ENCODE measurements at regions not wholly inside any gene's neighbourhood (a gene's known extent, or its start where the extent isn't known, plus 50 kb on each side); places are given as distances from the start of the nearest gene placed in this dataset.

GRCh38 chr12:124514145-124514995 is 53.0 kb downstream of the NCOR2 start:
- TF ChIP-seq, protein P1, sequence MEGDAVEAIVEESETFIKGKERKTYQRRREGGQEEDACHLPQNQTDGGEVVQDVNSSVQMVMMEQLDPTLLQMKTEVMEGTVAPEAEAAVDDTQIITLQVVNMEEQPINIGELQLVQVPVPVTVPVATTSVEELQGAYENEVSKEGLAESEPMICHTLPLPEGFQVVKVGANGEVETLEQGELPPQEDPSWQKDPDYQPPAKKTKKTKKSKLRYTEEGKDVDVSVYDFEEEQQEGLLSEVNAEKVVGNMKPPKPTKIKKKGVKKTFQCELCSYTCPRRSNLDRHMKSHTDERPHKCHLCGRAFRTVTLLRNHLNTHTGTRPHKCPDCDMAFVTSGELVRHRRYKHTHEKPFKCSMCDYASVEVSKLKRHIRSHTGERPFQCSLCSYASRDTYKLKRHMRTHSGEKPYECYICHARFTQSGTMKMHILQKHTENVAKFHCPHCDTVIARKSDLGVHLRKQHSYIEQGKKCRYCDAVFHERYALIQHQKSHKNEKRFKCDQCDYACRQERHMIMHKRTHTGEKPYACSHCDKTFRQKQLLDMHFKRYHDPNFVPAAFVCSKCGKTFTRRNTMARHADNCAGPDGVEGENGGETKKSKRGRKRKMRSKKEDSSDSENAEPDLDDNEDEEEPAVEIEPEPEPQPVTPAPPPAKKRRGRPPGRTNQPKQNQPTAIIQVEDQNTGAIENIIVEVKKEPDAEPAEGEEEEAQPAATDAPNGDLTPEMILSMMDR (IDR thresholded peaks at IDR 0.05; ENCODE audit: insufficient read depth, low read length): no peak
- no peak for TF ChIP-seq POLR2AphosphoS5 (IDR thresholded peaks at IDR 0.05; ENCODE audit: low read depth)

Measured in HL-60 (cell line).